Colonic mucosa (tissue), 4 donors: ENCODE measurements at regions not wholly inside any gene's neighbourhood (a gene's known extent, or its start where the extent isn't known, plus 50 kb on each side); places are given as distances from the start of the nearest gene placed in this dataset.
"Not testable (repeated sequence)": the region's sequence is repeated elsewhere in the genome, so short reads cannot be mapped to it uniquely, and the experiment has no call there.

Experiments
- DNase-seq: peaks from one replicate; pipeline ENCODE4 v3.0.0-alpha.2; 2020
- H3K27ac ChIP-seq: fragments of 200-600 bp; one replicate; pipeline ENCODE4 v1.8.0; 2021
- H3K27me3 ChIP-seq: fragments of 200-600 bp; one replicate; pipeline ENCODE4 v1.8.0; 2021
- H3K36me3 ChIP-seq: fragments of 200-600 bp; one replicate; pipeline ENCODE4 v1.8.0; 2021
- H3K4me1 ChIP-seq: fragments of 200-600 bp; one replicate; pipeline ENCODE4 v1.8.0; 2021; ENCODE audit warnings: mild to moderate bottlenecking
- H3K4me3 ChIP-seq: fragments of 200-600 bp; one replicate; pipeline ENCODE4 v1.8.0; 2021
- H3K9ac ChIP-seq, 2 donors: one replicate each; pipeline ENCODE4 v1.7.0; 2013; ENCODE audit warnings: control low read depth in 2 of 2, low read depth in 2 of 2, low read length in 2 of 2
- H3K9me3 ChIP-seq: fragments of 200-600 bp; one replicate; pipeline ENCODE4 v1.8.0; 2021
- CTCF ChIP-seq: fragments of 200-600 bp; IDR thresholded peaks from one replicate; pipeline ENCODE4 v1.8.0; 2022; ENCODE audit warnings: antibody characterized with exemption, mild to moderate bottlenecking
- intact Hi-C: fragments of 100-400 bp; cut with DNase I; formaldehyde crosslinking; loops from one replicate; pipeline ENCODE4 v1.14.1; 2022
- donor health status: healthy.
- donor health status: DM: no; HTN: no; CAD: no.
- donor health status: DM: no; HTN: no; CAD: no.

- Histone ChIP-seq H3K27ac (no peak overlapping the region), H3K36me3 (no peaks in the 10 kb centered on the region), H3K4me3 (no peak overlapping the region), H3K9me3 (no peaks in the 10 kb centered on the region), H3K9ac (no peak overlapping the region), H3K27me3 (no peaks in the 10 kb centered on the region), H3K4me1 (no peaks in the 10 kb centered on the region)
- no peak for TF ChIP-seq CTCF
- no peak for DNase-seq
- intact Hi-C loops = no loop called here
Observed at GRCh38 chr4:29326004-29326403, 1394.2 kb upstream of the PCDH7 start.

- Histone ChIP-seq H3K36me3 (no peaks in the 10 kb centered on the region), H3K27me3 (no peaks in the 10 kb centered on the region), H3K27ac (no peak overlapping the region), H3K9me3 (no peaks in the 10 kb centered on the region), H3K4me1 (no peaks in the 10 kb centered on the region), H3K9ac (no peak overlapping the region), H3K4me3 (no peak overlapping the region)
- TF ChIP-seq CTCF = no peak
- no peak for DNase-seq
- intact Hi-C loops = no loop called here
Observed at GRCh38 chr4:29326816-29327215, 1393.4 kb upstream of the PCDH7 start.

- Histone ChIP-seq H3K36me3 (no peaks in the 10 kb centered on the region), H3K27me3 (no peaks in the 10 kb centered on the region), H3K9ac (no peak overlapping the region), H3K27ac (no peak overlapping the region), H3K4me3 (no peak overlapping the region), H3K4me1 (no peaks in the 10 kb centered on the region), H3K9me3 (no peaks in the 10 kb centered on the region)
- intact Hi-C loops = no loop called here
- TF ChIP-seq CTCF = no peak
- DNase-seq = no peak
Observed at GRCh38 chr4:29336861-29337260, 1383.3 kb upstream of the PCDH7 start.

- Histone ChIP-seq H3K36me3 (no peaks in the 10 kb centered on the region), H3K9ac (no peak overlapping the region), H3K27ac (no peak overlapping the region), H3K4me1 (no peaks in the 10 kb centered on the region), H3K27me3 (no peaks in the 10 kb centered on the region), H3K9me3 (no peaks in the 10 kb centered on the region), H3K4me3 (no peak overlapping the region)
- intact Hi-C loops = no loop called here
- TF ChIP-seq CTCF = no peak
- no peak for DNase-seq
Observed at GRCh38 chr4:29372971-29373370, 1347.2 kb upstream of the PCDH7 start.

- no peaks in the 10 kb centered on the region for H3K36me3 ChIP-seq
- no peaks in the 10 kb centered on the region for H3K9me3 ChIP-seq
- H3K27ac ChIP-seq = no peak overlapping the region
- DNase-seq = no peak
- H3K9ac ChIP-seq = no peak overlapping the region
- intact Hi-C loops = no loop called here
- TF ChIP-seq CTCF = no peak
- no peaks in the 10 kb centered on the region for H3K4me1 ChIP-seq
- H3K27me3 ChIP-seq = no peaks in the 10 kb centered on the region
- no peak overlapping the region for H3K4me3 ChIP-seq
Observed at GRCh38 chr4:29375716-29376115, 1344.5 kb upstream of the PCDH7 start.

GRCh38 chr4:29378237-29378636 lies 1341.9 kb upstream of the PCDH7 start:
- H3K36me3 ChIP-seq, H3K9me3 ChIP-seq, H3K4me3 ChIP-seq, H3K9ac ChIP-seq, DNase-seq, H3K27me3 ChIP-seq, H3K4me1 ChIP-seq, H3K27ac ChIP-seq, intact Hi-C loops: not testable (repeated sequence)
